Gastrocnemius medialis (tissue), 4 donors: ENCODE measurements at regions not wholly inside any gene's neighbourhood (a gene's known extent, or its start where the extent isn't known, plus 50 kb on each side); places are given as distances from the start of the nearest gene placed in this dataset.

Experiments used
- ATAC-seq, 2 donors: fragments of 150-250 bp; one replicate each; pipeline ENCODE4 v1.9.1; 2016
- DNase-seq, 2 donors: peaks; one replicate each; pipeline ENCODE4 v3.0.0-alpha.2; 2019
- H3K27ac ChIP-seq, 4 donors: fragments of 200-600 bp; sonication (generic); 1 replicate in 1 of 4; 2 replicates in 3 of 4; pipeline ENCODE4 v1.5.1; 2016 to 2018; ENCODE audit warnings: mild to moderate bottlenecking in 2 of 4, moderate library complexity in 1 of 4
- H3K27me3 ChIP-seq, 3 donors: fragments of 200-600 bp; sonication (generic) in 2 of 3; 1 replicate in 1 of 3; 2 replicates in 2 of 3; pipeline versions ENCODE4 v1.5.1 to v1.6.0; 2016 to 2019; ENCODE audit warnings: mild to moderate bottlenecking in 1 of 3, moderate library complexity in 1 of 3
- H3K36me3 ChIP-seq, 2 donors: fragments of 200-600 bp; sonication (generic) in 1 of 2; one replicate each; pipeline ENCODE4 v1.5.1; 2017 to 2018
- H3K4me1 ChIP-seq, 2 donors: fragments of 200-600 bp; sonication (generic) in 1 of 2; one replicate each; pipeline ENCODE4 v1.5.1; 2016 to 2017; ENCODE audit warnings: mild to moderate bottlenecking in 2 of 2
- H3K4me3 ChIP-seq, 4 donors: fragments of 200-600 bp; sonication (generic) in 3 of 4; 1 replicate in 1 of 4; 2 replicates in 3 of 4; pipeline ENCODE4 v1.5.1; 2016 to 2019; ENCODE audit warnings: mild to moderate bottlenecking in 2 of 4
- H3K9me3 ChIP-seq, 3 donors: fragments of 200-600 bp; sonication (generic) in 2 of 3; 1 replicate in 1 of 3; 2 replicates in 2 of 3; pipeline ENCODE4 v1.5.1; 2016 to 2019
- POLR2A ChIP-seq, 2 donors: fragments of 450-650 bp; IDR thresholded peaks; one replicate each; pipeline ENCODE4 v1.6.1; 2017; ENCODE audit warnings: antibody characterized with exemption in 2 of 2, mild to moderate bottlenecking in 2 of 2, moderate library complexity in 2 of 2
- in situ Hi-C, 4 donors: fragments of 200-750 bp; cut with MboI; loops; one replicate each; pipeline versions ENCODE4 v1.15.0 to v1.8.0; 2017; ENCODE audit warnings: low sequenced_read_pairs in 4 of 4
- intact Hi-C: fragments of 100-400 bp; cut with DNase I; formaldehyde crosslinking; loops from one replicate; pipeline ENCODE4 v1.15.1; 2023; ENCODE audit warnings: low total_unique reads
- TF ChIP-seq, protein P1 (sequence below), 5 experiments: fragments of 450-650 bp in 3 of 5; fragments of 200-600 bp in 2 of 5; sonication (generic) in 2 of 5; IDR thresholded peaks in 4 of 5; conservative IDR thresholded peaks in 1 of 5; 1 replicate in 4 of 5; 2 replicates in 1 of 5; pipeline ENCODE4 v1.5.1; 2016 to 2019; ENCODE audit warnings: antibody characterized with exemption in 5 of 5, mild to moderate bottlenecking in 3 of 5, moderate library complexity in 3 of 5

DNA sequence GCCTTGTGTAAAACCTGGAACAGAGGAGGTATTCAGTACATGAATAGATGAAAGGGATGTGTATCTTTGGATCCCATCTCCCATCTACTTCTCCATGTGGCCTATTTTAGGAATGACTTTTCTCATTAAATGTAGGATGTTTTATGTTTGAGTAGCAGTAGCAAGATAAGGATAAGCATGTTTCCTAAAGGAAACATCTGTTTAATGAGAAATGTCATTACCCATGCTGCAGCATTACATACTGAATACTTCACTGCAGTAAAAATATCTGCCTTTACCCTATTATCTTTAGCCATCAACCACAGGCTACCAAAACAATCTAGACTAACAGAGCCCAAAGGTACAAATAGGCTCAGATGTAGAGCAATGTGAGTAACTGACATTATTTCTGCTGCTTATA is 419.2 kb upstream of the CYRIA start:
- ATAC-seq: no peak

DNA sequence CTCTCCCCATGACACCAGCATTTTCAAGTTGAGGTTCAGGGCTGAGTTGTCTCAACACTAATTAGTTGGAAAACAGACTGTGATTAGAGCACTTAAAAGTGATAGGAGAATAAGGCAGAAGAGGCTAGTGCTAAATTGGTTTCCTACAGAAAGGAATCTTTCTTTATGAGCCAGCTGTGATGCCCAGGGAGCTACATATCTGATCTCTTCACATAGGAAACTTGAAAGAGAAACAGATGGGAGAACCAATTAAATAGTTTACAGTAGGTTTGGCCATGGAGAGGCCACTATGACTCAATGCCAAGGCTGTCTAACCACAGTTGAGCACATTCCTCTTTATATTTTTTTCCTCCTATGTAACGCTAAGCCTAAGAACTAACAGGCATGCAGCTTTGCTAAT is 418.3 kb upstream of the CYRIA start:
- in situ Hi-C loops: no loop called here
- Histone ChIP-seq H3K27ac (no peak overlapping the region), H3K9me3 (no peaks in the 10 kb centered on the region), H3K4me3 (no peak overlapping the region), H3K36me3 (no peaks in the 10 kb centered on the region), H3K4me1 (no peaks in the 10 kb centered on the region), H3K27me3 (no peaks in the 10 kb centered on the region)
- intact Hi-C loops: no loop called here
- ATAC-seq (no peak), DNase-seq (no peak)
- TF ChIP-seq POLR2A (IDR thresholded peaks at IDR 0.05): no peak
- TF ChIP-seq, protein P1, sequence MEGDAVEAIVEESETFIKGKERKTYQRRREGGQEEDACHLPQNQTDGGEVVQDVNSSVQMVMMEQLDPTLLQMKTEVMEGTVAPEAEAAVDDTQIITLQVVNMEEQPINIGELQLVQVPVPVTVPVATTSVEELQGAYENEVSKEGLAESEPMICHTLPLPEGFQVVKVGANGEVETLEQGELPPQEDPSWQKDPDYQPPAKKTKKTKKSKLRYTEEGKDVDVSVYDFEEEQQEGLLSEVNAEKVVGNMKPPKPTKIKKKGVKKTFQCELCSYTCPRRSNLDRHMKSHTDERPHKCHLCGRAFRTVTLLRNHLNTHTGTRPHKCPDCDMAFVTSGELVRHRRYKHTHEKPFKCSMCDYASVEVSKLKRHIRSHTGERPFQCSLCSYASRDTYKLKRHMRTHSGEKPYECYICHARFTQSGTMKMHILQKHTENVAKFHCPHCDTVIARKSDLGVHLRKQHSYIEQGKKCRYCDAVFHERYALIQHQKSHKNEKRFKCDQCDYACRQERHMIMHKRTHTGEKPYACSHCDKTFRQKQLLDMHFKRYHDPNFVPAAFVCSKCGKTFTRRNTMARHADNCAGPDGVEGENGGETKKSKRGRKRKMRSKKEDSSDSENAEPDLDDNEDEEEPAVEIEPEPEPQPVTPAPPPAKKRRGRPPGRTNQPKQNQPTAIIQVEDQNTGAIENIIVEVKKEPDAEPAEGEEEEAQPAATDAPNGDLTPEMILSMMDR (IDR thresholded peaks at IDR 0.05 in 4 of 5, conservative IDR thresholded peaks at IDR 0.05 in 1 of 5): no peak

More for the DNA sequence above, 419.2 kb upstream of the CYRIA start:
- Histone ChIP-seq H3K4me1 (no peaks in the 10 kb centered on the region), H3K27ac (no peak overlapping the region), H3K4me3 (no peak overlapping the region), H3K27me3 (no peaks in the 10 kb centered on the region), H3K36me3 (no peaks in the 10 kb centered on the region), H3K9me3 (no peaks in the 10 kb centered on the region)
- DNase-seq: no peak
- in situ Hi-C loops: no loop called here
- TF ChIP-seq POLR2A (IDR thresholded peaks at IDR 0.05): no peak
- TF ChIP-seq, protein P1 (IDR thresholded peaks at IDR 0.05 in 4 of 5, conservative IDR thresholded peaks at IDR 0.05 in 1 of 5): no peak
- intact Hi-C loops: no loop called here

DNA sequence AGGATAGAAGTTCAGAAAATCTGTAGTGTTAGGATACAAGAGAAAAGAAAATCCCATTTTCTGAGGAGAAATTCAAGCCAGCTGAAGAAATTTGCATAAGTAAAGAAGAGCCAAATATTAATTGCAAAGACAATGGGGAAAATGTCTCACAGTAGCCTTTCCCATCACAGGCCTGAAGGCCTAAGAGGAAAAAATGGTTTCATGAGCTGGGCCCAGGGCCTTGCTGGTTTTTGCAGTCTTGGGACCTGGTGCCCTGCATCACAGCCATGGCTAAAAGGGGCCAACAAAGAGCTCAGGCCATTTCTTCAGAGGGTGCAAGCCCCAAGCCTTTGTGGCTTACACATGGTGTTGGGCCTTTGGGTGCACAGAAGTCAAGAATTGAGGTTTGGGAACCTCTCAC is 413.6 kb upstream of the CYRIA start:
- ATAC-seq (no peak), DNase-seq (no peak)
- in situ Hi-C loops (no loop called here), intact Hi-C loops (no loop called here)
- Histone ChIP-seq H3K9me3 (no peaks in the 10 kb centered on the region), H3K4me3 (no peak overlapping the region), H3K27ac (no peak overlapping the region), H3K36me3 (no peaks in the 10 kb centered on the region), H3K27me3 (no peaks in the 10 kb centered on the region), H3K4me1 (no peaks in the 10 kb centered on the region)
- TF ChIP-seq, protein P1 (IDR thresholded peaks at IDR 0.05 in 4 of 5, conservative IDR thresholded peaks at IDR 0.05 in 1 of 5): no peak
- TF ChIP-seq POLR2A (IDR thresholded peaks at IDR 0.05): no peak

- ATAC-seq (no peak), DNase-seq (no peak)
- Histone ChIP-seq H3K27ac (no peak overlapping the region), H3K4me1 (no peaks in the 10 kb centered on the region), H3K9me3 (no peaks in the 10 kb centered on the region), H3K36me3 (no peaks in the 10 kb centered on the region), H3K4me3 (no peak overlapping the region), H3K27me3 (no peaks in the 10 kb centered on the region)
- TF ChIP-seq, protein P1 (IDR thresholded peaks at IDR 0.05 in 4 of 5, conservative IDR thresholded peaks at IDR 0.05 in 1 of 5): no peak
- TF ChIP-seq POLR2A (IDR thresholded peaks at IDR 0.05): no peak
- intact Hi-C loops: no loop called here
- in situ Hi-C loops: no loop called here
Observed at GRCh38 chr2:17076533-17076932, 410.9 kb upstream of the CYRIA start.

GRCh38 chr2:17070711-17071110 is 405.1 kb upstream of the CYRIA start:
- Histone ChIP-seq H3K4me1 (no peaks in the 10 kb centered on the region), H3K27me3 (no peaks in the 10 kb centered on the region), H3K36me3 (no peaks in the 10 kb centered on the region), H3K27ac (no peak overlapping the region), H3K9me3 (no peaks in the 10 kb centered on the region), H3K4me3 (no peak overlapping the region)
- no peak for DNase-seq
- in situ Hi-C loops: no loop called here
- no peak for ATAC-seq
- intact Hi-C loops: no loop called here
- TF ChIP-seq, protein P1 (IDR thresholded peaks at IDR 0.05 in 4 of 5, conservative IDR thresholded peaks at IDR 0.05 in 1 of 5): no peak
